GM21717 (cell line): ENCODE measurements at regions not wholly inside any gene's neighbourhood (a gene's known extent, or its start where the extent isn't known, plus 50 kb on each side); places are given as distances from the start of the nearest gene placed in this dataset.
A peak's percentile ranks its signal among the peaks of the same experiment; 100 is the strongest.

Experiments used
- ATAC-seq: cut with Tn5 transposase; IDR thresholded peaks from one replicate; pipeline ENCODE4 v1.9.1; 2021; ENCODE audit warnings: mild to moderate bottlenecking, moderate library complexity; ENCODE audit not compliant: unreplicated experiment

DNA sequence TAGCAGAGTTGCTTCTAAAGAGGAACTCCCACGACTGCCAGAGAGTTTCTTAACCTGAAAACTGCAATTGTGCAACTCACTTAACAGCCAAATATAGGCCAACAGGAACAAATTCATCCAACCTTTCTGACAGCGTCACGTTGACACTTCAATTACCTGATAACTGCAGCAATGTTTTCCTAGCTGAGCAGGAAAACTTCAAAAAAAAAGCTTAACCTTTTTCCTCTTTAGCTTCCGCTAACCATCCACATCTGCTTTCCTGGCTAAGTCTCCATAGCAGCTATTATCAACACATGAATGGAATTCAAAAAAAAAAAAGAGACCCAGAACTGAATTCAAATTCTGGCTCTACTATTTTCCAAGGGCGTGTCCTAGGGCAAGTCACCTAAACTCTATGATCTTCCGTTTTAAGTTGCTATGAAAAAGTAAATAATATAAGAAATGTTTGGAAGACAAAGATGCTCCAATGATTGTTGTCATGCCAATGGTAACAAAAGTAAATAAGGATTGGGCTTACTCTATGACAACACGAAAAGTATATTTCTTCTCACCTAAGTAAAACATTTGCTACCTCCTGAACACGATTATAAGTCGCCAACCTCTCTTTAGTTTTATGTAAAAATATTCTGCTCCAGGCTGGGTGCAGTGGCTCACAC lies 524.6 kb upstream of the JARID2 start:
- no peak for ATAC-seq

DNA sequence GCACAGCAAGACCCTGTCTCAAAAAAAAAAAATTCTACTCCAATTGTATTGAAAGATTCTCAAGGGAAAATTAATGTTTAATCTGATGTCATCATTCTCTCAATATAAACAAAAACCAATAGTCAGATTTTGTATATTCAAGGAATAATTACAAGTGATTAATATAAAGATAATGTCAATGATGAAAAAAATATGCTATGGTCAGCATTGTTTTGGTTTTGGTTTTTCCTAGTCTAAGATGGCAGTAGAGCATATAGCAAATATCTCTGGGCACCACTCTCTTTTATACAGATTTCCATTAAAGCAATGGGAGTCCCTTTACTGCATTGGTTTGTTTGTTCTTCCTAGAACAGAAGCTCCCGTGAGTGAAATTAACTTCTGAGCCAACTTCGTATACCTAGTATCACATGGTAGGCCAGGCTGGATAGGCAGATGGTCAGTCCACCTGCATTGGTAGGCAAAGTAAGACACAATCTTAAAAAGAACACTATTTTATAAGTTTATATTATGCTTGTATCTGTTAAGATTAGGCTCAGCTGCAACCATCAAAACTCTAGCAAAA lies 523.8 kb upstream of the JARID2 start:
- ATAC-seq: no peak

DNA sequence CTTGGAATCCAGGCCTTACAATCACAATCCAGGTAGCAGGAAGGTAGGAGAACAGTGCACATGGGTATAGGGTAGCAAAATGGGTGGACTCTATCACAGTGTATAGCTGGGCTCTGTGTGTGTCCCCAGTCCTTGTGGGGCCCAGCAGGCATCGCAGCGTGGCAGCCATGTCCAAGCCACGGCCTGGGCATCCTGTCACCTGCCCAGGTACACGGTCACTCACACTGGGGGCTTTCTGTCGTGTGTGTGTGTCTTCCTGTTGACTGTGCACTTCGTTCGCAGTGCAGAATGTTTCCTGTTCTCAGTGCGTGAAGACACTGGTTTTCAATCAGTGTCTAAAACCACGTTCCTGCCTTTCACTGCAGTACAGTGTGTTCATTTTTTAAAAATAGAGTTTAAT lies 523.2 kb upstream of the JARID2 start:
- ATAC-seq: no peak

DNA sequence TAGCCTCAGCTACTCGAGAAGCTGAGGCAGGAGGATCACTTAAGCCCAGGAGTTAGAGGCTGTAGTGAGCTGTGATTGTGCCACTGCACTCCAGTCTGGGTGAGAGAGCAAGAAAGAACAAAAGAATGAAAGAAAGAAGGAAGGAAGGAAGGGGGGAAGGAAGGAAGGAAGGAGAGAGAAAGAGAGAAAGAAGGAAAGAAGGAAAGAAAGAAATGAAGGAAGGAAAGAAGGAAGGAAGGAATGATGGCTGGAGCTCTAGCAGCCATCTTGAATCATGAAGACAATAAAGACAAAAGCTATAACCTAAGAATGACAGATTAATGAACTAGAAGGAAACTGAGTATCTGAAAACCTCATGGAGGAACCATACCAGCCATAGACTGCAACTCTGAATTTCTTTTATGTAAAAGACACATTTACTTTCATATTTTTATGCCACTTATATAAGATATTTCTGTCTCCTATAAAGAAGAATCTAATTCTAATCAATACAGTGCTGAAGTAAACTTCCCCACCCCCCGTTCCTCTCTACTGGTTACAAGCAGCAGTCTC lies 522.3 kb upstream of the JARID2 start:
- no peak for ATAC-seq

DNA sequence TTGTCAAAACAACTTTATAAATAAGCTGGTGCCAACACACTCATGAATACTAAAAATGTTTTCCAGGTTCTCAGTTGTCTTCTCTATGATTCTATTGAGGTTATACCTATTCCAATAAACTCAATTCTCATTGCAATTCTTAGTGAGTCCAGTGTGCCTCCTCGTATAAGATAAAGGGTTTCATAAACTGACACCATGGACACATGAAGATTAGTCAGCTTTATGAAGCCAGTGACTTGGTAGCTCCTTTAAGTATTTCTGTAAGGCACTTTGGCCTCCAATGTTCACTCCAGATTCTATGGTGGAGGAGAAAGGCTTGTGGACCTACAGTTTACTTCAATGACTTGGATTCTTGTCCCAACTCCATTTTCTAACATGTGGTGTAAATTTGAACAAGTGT lies 521.3 kb upstream of the JARID2 start:
- no peak for ATAC-seq

DNA sequence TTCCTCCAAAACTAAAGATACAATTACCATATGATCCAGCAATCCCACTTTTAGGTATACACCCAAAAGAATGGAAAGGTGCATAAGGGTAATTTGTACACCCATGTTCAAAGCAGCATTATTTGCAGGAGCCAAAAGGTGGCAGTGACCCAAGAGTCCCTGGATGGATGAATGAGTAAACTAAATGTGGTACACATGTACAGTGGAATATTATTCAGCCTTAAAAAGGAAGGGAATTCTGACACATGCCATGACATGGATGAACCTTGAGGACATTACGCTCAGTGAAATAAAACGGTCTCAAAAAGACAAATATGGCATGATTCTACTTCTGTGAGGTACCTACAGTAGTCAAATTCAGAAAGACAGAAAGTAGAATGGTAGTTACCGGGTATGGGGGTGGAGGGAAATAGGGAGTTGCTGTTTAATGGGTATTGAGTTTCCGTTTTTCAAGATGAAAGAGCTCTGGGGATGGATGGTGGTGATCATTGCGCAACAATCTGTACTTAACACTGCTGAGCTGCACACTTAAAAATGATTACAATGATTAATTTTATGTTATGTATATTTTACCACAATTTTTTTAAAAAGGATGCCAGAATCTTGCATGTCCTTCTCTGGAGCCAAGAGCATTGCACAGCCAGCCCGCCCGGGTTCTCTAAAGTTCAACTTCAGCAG lies 518.9 kb upstream of the JARID2 start:
- no peak for ATAC-seq

DNA sequence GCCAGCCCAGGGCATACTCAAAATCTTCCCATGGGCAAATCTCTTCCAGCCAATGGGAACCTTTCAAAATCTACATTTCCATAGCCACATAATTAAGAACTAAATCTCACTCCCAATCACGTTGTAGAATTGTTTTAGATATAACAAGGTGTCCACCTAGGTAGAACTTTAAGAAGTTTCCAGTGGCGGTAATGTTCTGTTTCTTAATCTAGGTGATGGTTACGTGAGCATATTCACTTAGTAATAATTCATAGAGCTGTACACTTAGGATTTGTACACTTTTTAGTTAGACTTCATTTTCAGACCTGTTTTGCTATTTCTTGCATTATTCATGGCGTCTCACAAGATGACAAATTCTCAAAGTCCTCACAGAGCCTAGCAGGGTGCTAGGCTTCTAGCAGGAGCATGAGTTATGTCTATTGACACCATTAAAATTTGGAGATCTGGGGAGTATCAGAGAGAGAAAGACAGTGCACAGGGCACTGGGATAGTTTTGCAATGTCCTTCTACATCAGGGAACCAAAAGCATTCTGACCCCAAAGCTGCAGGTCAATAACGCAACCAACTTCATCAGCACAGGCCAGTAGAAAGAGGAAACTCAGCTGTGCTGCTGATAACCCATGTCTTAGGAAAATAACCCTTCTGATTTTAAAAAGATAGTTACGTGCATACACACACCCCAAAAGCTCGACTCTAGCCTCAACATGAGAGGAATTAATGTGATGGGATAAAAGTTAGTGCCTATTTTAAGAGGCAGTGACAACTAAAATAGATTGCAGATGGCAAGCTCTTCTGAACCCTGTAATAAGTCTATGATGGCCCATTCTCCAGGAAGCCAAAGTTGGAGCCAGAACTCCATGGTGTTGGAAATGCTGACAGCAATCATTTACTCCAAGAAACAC lies 518.1 kb upstream of the JARID2 start:
- ATAC-seq: no peak

DNA sequence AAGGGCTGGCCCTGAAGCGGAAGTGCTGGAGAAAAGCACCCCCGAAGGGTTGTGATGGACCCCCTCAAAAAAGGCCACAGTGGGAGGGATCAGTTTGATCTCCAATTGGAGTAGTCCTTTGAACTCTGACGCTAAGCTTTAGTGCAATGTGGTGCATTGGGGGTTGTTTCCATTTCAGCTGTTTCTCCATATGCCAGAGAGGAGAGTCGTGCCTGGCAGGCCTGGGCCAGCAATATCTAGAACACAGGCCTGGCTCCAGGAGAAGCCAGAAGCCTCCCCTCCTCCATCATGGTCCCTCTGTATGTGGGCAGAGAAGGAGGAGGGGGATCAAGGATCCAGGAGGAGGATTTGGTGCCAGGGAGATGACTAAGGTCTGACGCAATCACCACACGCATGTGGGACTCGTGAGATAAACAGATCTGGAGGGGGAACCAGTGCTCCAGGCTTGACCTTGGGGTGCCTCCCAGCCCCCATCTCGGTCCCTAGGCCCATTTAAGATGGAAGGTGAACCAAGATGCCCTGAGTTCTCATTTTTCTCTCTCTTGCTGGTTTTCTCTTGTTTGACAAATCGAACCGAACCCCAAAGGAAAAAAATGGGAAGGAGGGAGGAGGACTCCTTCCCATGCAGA lies 517.4 kb upstream of the JARID2 start:
- ATAC-seq: no peak

DNA sequence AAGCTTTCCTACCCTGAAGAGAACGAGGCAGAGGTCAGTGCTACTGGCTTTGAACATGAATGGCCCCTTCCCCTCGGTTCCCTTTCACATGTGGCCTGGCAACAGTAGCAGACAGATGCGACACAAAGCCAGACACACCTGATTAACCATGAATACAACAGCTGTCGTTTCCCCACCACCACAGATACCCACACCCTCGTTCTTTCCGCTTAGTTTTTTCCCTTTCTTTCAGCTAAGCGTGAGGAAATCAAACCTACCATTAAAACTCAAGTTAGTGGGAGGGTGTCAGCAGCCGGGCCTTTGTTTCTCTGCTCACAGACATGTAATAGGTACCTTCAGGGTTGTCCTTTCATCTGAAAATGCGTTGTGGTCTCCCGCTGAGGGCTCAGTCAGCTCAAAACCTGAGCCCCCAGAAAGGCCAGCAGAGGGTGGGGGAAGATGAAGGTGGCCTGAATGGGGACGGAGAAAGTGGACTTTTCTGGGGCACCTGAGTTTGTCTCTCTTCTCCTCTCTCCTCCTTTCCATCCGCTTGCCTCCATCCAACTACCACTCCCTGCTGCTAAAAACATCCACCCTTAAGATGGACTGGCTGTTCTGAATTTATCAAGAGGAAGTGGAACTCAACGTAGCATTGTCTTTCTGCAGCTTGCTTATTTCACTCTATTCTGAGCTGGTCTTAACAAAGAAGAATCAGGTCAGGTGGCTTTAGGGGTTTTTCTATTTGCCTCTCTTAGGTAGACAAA lies 516.6 kb upstream of the JARID2 start:
- ATAC-seq: no peak

DNA sequence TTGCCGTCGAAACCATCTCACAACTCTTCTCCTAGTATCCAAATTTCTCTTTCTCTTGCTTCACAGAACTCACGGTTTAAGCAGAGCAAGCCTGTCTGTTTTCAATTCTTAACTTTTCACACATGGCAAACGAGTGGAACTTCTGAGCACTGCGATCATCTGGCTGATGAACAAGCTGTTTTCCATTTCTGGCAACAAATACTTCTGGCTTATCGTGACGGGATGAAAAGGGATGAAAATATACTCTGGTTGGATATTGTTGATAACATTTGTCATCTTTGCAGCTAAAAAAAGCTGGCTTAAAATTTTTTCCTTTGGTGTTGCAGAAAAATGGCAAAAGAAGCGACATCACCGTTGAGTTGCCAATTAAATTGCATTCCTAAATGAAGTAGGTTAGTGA lies 515.2 kb upstream of the JARID2 start:
- no peak for ATAC-seq

DNA sequence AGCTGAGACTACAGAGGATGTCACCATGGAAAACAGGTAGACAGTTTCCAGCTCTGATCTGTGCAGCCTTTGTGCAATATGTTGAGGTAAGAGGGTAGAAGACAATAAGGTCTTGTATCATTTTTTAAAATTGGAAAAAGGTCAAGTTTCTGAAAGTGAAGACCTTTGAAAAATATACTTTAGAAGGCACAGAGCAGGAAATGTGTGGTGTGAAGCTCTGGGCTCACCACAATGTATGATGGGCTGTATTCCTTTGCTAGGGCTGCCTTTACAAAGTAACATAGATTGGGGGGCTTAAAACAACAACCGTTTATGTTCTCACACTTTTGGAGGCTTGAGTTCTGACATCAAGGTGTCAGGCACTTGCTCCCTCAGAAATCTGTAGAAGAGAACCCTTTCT lies 514.3 kb upstream of the JARID2 start:
- no peak for ATAC-seq

DNA sequence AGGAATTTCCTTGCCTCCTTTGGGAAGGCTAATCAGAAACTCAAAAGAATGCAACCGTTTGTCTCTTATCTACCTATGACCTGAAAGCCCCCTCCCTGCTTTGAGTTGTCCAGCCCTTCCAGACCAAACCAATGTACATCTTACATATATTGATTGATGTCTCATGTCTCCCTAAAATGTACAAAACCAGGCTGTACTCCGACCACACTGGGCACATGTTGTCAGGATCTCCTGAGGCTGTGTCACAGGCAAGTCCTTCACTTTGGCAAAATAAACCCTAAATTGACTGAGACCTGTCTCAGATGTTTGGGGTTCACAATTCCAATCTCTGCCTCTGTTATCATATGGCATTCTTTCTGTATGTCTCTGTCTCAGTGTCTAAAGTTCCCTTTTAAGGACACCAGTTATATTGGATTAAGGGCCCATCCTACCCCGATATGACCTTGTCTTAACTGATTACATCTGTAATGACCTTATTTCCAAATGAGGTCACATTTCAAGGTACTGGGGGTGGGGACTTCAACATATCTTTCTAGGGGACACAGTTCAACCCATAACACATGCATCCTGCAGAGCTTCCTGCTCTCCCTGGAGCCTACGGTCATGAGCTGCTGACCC lies 513.5 kb upstream of the JARID2 start:
- ATAC-seq: no peak

DNA sequence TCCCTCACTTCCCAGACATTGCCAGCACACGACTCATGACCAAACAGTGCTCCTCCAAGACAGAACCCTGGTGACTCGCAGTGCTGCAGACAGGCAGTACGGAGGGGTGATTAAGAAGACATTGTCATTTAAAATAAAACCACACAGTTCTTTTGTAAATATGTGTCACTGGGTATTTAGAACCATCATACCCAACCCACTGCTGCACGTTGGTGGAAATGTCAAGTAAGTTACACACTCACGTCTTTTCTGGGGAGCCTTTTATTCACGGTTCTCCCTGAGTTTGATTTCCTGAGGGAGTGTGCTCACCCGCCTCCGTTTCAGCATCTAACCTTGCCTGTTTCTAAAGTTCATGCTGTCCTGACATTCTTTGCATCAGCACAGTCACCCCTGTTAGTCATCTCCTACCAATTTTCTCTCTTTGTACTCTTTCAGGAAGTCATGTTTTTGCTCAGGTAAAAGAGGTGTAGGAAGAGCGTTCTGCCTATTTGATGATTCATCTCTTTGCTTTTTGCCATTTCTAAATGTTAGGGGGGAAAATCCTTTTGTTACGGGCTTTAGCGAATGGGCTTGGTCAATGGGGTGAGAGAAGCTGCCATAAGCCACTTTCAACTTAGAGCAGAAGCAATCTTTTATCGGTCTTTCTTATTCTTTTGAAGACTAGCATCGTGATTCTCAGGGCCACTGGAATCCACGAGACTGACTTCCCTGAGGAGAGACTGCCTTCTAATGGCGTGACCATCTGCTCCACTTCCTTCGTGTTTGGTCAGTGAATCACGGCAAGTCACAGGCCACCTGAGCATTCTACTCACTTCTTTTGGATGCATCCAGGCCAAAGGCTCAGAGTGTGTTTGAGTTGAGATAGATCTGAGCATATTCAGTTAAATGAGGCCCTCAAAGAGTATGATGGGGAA lies 512.8 kb upstream of the JARID2 start:
- no peak for ATAC-seq

DNA sequence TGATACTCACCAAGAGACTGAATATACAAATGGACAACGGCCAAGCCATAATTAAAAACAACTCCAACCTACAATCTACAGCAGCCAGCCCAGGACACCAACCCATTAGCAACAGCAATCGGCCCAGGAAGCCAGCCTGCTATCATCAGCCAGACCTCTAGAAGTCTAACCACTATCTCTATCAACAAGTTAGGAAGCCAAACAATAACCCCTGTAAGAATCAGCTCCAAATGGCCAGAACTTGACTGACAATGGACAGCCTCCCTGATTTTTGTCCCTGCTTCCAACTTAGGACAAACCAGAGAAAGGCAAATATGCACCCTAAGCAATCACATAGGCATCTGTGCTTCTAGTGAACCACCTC lies 511.8 kb upstream of the JARID2 start:
- ATAC-seq: no peak

DNA sequence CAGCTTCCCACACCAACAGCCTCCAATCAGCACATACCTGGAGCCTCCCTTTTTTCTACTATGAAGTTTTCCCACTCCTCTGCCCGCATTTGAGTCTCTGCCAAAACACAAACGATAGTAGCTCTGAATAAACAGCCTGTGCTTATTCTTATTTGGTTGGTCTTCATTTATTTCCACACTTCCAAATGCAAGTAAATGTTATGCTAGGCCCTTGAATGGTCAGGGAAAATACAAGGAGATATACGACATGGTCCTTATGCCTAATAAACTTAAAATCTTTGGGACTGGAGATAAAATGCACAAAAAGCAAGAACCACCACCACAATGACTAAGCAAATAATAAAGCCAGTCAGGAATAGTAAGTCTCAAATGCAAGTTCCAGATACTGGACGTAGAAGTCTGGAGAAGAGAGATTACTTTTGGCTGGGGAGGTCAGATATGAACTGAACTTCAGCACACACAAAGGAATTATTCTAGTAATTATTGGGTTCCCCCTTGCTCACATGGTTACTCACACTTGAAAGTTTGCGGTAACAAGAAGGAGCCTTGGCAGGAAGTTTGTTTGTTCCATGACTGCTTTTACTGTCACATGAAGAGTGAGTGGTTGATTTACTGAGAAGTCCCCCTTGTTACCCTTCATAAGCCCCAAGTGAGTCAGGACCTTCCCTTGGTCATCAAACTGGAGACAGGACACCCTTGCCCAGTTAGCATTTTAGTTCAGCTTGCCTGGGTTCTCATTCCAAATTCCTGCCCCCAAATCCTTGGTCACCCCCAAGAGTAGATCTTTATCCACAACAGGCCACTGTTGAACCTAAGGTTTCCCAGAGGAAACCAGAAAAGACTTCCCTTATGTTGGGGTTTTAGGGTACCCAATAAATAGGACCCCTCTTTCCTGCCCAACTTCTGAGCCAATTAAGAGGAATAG lies 511.2 kb upstream of the JARID2 start:
- peak; percentile 86 for ATAC-seq

DNA sequence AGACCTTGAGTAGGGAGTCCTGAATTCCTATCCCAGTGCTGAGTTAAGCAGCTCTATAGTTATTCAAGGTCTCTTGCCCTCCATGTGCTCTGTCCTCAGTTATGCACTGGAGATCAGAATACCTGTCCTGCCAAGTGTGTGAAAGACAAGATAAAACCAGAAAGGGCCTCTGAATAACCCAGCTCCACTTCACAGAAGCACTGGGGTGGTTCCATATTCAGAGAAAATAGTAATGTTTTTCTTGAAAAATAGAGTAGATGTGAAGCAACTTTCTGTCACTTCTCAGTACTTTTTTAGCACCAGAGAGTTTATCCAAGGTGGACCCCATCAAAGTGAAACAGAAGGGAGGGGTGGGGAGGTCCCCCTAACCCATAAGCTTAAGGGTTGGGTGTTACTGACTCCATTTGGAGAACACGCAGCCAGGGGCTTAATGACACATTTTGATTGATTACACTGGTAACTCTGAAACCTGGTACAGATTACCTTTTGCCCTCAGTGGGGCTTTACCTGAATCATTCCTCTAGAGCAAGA lies 509.8 kb upstream of the JARID2 start:
- ATAC-seq: no peak

DNA sequence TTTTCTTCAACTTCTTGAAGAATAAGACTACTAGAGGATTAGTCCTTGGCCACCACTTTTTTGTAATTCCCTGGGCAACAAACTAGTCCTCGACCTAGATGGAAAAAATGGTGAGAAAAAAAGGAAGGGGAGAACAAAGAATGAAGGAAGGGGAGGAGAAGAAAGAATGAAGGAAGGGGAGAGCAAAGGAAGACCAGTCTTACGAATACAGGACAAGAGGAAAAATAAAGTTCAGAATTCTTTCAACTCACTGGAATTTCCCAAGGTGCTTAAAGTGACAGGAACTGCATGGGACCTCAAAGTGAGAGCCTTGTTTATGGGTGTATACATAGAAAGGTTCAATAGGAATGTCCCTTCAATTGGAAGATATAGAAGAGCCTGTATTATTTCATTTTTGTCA lies 509.3 kb upstream of the JARID2 start:
- no peak for ATAC-seq
